CD4-positive, CD25-positive, alpha-beta regulatory T cell (primary cell): ENCODE measurements at regions not wholly inside any gene's neighbourhood (a gene's known extent, or its start where the extent isn't known, plus 50 kb on each side); places are given as distances from the start of the nearest gene placed in this dataset.

ENCODE experiments used
- ATAC-seq, 2 donors: fragments of 150-1000 bp; cut with Tn5 transposase; one replicate each; pipeline ENCODE4 v1.10.0; 2021; ENCODE audit warnings: low read depth in 2 of 2, moderate number of reproducible peaks in 2 of 2, moderate library complexity in 1 of 2
- DNase-seq, 3 donors: peaks; one replicate each; pipeline versions ENCODE4 v3.0.0 to v3.0.0-alpha.2; 2012 to 2022; ENCODE audit warnings: mixed read lengths in 1 of 3
- H3K27ac ChIP-seq: one replicate; pipeline ENCODE4 v1.7.0; 2013; ENCODE audit warnings: mild to moderate bottlenecking, low read length; ENCODE audit not compliant: insufficient read depth, poor library complexity, severe bottlenecking
- H3K27me3 ChIP-seq: one replicate; pipeline ENCODE4 v1.7.0; 2013; ENCODE audit warnings: low read length; ENCODE audit not compliant: control insufficient read depth, insufficient read depth
- H3K36me3 ChIP-seq: one replicate; pipeline ENCODE4 v1.7.0; 2013; ENCODE audit warnings: mild to moderate bottlenecking, low read length, moderate library complexity; ENCODE audit not compliant: control insufficient read depth, insufficient read depth
- H3K4me1 ChIP-seq: 2 replicates; pipeline ENCODE4 v1.7.0; 2013; ENCODE audit warnings: mild to moderate bottlenecking, low read length; ENCODE audit not compliant: insufficient read depth, control insufficient read depth, poor library complexity, severe bottlenecking
- H3K4me3 ChIP-seq: one replicate; pipeline ENCODE4 v1.7.0; 2013; ENCODE audit warnings: low read depth, mild to moderate bottlenecking, low read length, moderate library complexity
- H3K9me3 ChIP-seq, 2 experiments: 1 replicate in 1 of 2; 2 replicates in 1 of 2; pipeline ENCODE4 v1.7.0; 2013; ENCODE audit warnings: low read length in 2 of 2, mild to moderate bottlenecking in 1 of 2, moderate library complexity in 1 of 2; ENCODE audit not compliant: control insufficient read depth in 2 of 2
- H3K27ac Mint-ChIP-seq, 3 donors: one replicate each; pipeline ENCODE4 v1.8.0; 2020 to 2022; ENCODE audit warnings: mild to moderate bottlenecking in 3 of 3, mixed read lengths in 3 of 3, moderate library complexity in 2 of 3
- H3K27me3 Mint-ChIP-seq: one replicate; pipeline ENCODE4 v1.8.0; 2022; ENCODE audit warnings: mild to moderate bottlenecking, mixed read lengths
- H3K36me3 Mint-ChIP-seq: one replicate; pipeline ENCODE4 v1.8.0; 2020; ENCODE audit warnings: mixed read lengths
- H3K4me1 Mint-ChIP-seq, 4 donors: one replicate each; pipeline ENCODE4 v1.8.0; 2020 to 2022; ENCODE audit warnings: mixed read lengths in 4 of 4, mild to moderate bottlenecking in 1 of 4
- H3K4me3 Mint-ChIP-seq, 4 donors: one replicate each; pipeline ENCODE4 v1.8.0; 2020 to 2022; ENCODE audit warnings: mild to moderate bottlenecking in 4 of 4, mixed read lengths in 4 of 4, moderate library complexity in 3 of 4
- H3K9me3 Mint-ChIP-seq, 7 donors: one replicate each; pipeline ENCODE4 v1.8.0; 2020 to 2022; ENCODE audit warnings: mixed read lengths in 7 of 7, mild to moderate bottlenecking in 3 of 7, moderate library complexity in 2 of 7

- no peaks in the 10 kb centered on the region for H3K27me3 Mint-ChIP-seq
- DNase-seq (no peak), ATAC-seq (no peak)
- no peak overlapping the region for H3K4me3 Mint-ChIP-seq
- H3K4me1 ChIP-seq = no peaks in the 10 kb centered on the region
- no peak overlapping the region for H3K4me3 ChIP-seq
- peaks cover 5 to 33% (median 9%) of the 10 kb centered on the region in 7 donors for H3K9me3 Mint-ChIP-seq
- H3K4me1 Mint-ChIP-seq = no peaks in the 10 kb centered on the region
- no peak overlapping the region for H3K27ac Mint-ChIP-seq
- no peaks in the 10 kb centered on the region for H3K36me3 Mint-ChIP-seq
- H3K36me3 ChIP-seq = no peaks in the 10 kb centered on the region
- peaks cover 9 to 13% of the 10 kb centered on the region in 2 experiments for H3K9me3 ChIP-seq
- no peak overlapping the region for H3K27ac ChIP-seq
- H3K27me3 ChIP-seq = no peaks in the 10 kb centered on the region
These were observed 1004.9 kb upstream of the NCAM2 start for GRCh38 chr21:19993268-19993667.

GRCh38 chr21:19995253-19995652 lies 1003.0 kb upstream of the NCAM2 start:
- Histone ChIP-seq H3K4me3 (no peak overlapping the region), H3K4me1 (no peaks in the 10 kb centered on the region), H3K27me3 (no peaks in the 10 kb centered on the region), H3K36me3 (no peaks in the 10 kb centered on the region), H3K9me3 (peaks cover 9 to 18% of the 10 kb centered on the region in 2 experiments), H3K27ac (no peak overlapping the region)
- ATAC-seq (no peak), DNase-seq (no peak)
- H3K4me1 Mint-ChIP-seq = no peaks in the 10 kb centered on the region
- no peak overlapping the region for H3K4me3 Mint-ChIP-seq
- no peaks in the 10 kb centered on the region for H3K27me3 Mint-ChIP-seq
- no peak overlapping the region for H3K27ac Mint-ChIP-seq
- peaks cover 5 to 26% (median 8%) of the 10 kb centered on the region in 7 donors for H3K9me3 Mint-ChIP-seq
- H3K36me3 Mint-ChIP-seq = no peaks in the 10 kb centered on the region

- Histone ChIP-seq H3K9me3 (peaks cover 9 to 18% of the 10 kb centered on the region in 2 experiments), H3K4me3 (no peak overlapping the region), H3K27ac (no peak overlapping the region), H3K27me3 (no peaks in the 10 kb centered on the region), H3K36me3 (no peaks in the 10 kb centered on the region), H3K4me1 (no peaks in the 10 kb centered on the region)
- H3K4me3 Mint-ChIP-seq = no peak overlapping the region
- no peaks in the 10 kb centered on the region for H3K36me3 Mint-ChIP-seq
- ATAC-seq (no peak), DNase-seq (no peak)
- H3K9me3 Mint-ChIP-seq = peaks cover 3 to 24% (median 7%) of the 10 kb centered on the region in 7 donors
- no peaks in the 10 kb centered on the region for H3K4me1 Mint-ChIP-seq
- no peaks in the 10 kb centered on the region for H3K27me3 Mint-ChIP-seq
- no peak overlapping the region for H3K27ac Mint-ChIP-seq
These were observed 999.8 kb upstream of the NCAM2 start for GRCh38 chr21:19998453-19998852.

- Histone ChIP-seq H3K27me3 (no peaks in the 10 kb centered on the region), H3K4me3 (no peak overlapping the region), H3K9me3 (peaks cover 3 to 18% of the 10 kb centered on the region in 2 experiments), H3K4me1 (no peaks in the 10 kb centered on the region), H3K27ac (no peak overlapping the region), H3K36me3 (no peaks in the 10 kb centered on the region)
- DNase-seq (no peak), ATAC-seq (no peak)
- Mint-ChIP-seq H3K9me3 (peaks cover 3 to 24% (median 7%) of the 10 kb centered on the region in 7 donors), H3K27me3 (no peaks in the 10 kb centered on the region), H3K36me3 (no peaks in the 10 kb centered on the region), H3K4me3 (no peak overlapping the region), H3K27ac (no peak overlapping the region), H3K4me1 (no peaks in the 10 kb centered on the region)
These were observed 998.6 kb upstream of the NCAM2 start for GRCh38 chr21:19999369-20000272.

GRCh38 chr21:20004367-20004766 lies 993.8 kb upstream of the NCAM2 start:
- H3K4me3 ChIP-seq = no peak overlapping the region
- Mint-ChIP-seq H3K4me1 (no peaks in the 10 kb centered on the region), H3K27me3 (no peaks in the 10 kb centered on the region), H3K27ac (no peak overlapping the region), H3K4me3 (no peak overlapping the region), H3K9me3 (peaks cover 0 to 7% (median 4%) of the 10 kb centered on the region in 7 donors), H3K36me3 (no peaks in the 10 kb centered on the region)
- no peak for ATAC-seq
- no peak for DNase-seq
- H3K27me3 ChIP-seq = no peaks in the 10 kb centered on the region
- H3K4me1 ChIP-seq = no peaks in the 10 kb centered on the region
- H3K9me3 ChIP-seq = no peaks in the 10 kb centered on the region
- H3K27ac ChIP-seq = no peak overlapping the region
- H3K36me3 ChIP-seq = no peaks in the 10 kb centered on the region

GRCh38 chr21:20010691-20011200 lies 987.5 kb upstream of the NCAM2 start:
- ATAC-seq (no peak), DNase-seq (no peak)
- no peak overlapping the region for H3K27ac ChIP-seq
- H3K27ac Mint-ChIP-seq = no peak overlapping the region
- no peaks in the 10 kb centered on the region for H3K36me3 ChIP-seq
- no peaks in the 10 kb centered on the region for H3K4me1 ChIP-seq
- H3K27me3 Mint-ChIP-seq = no peaks in the 10 kb centered on the region
- peaks cover 0 to 2% of the 10 kb centered on the region in 2 experiments for H3K9me3 ChIP-seq
- no peaks in the 10 kb centered on the region for H3K36me3 Mint-ChIP-seq
- H3K27me3 ChIP-seq = no peaks in the 10 kb centered on the region
- H3K4me1 Mint-ChIP-seq = no peaks in the 10 kb centered on the region
- H3K9me3 Mint-ChIP-seq = peaks cover 4 to 12% (median 6%) of the 10 kb centered on the region in 7 donors
- no peak overlapping the region for H3K4me3 ChIP-seq
- H3K4me3 Mint-ChIP-seq = no peak overlapping the region

GRCh38 chr21:20013851-20014250 lies 984.4 kb upstream of the NCAM2 start:
- H3K27me3 Mint-ChIP-seq = no peaks in the 10 kb centered on the region
- Histone ChIP-seq H3K4me1 (no peaks in the 10 kb centered on the region), H3K36me3 (no peaks in the 10 kb centered on the region), H3K9me3 (peaks cover 0 to 6% of the 10 kb centered on the region in 2 experiments), H3K4me3 (no peak overlapping the region), H3K27me3 (no peaks in the 10 kb centered on the region), H3K27ac (no peak overlapping the region)
- no peaks in the 10 kb centered on the region for H3K36me3 Mint-ChIP-seq
- no peak overlapping the region for H3K27ac Mint-ChIP-seq
- no peak overlapping the region for H3K4me3 Mint-ChIP-seq
- ATAC-seq (no peak), DNase-seq (no peak)
- no peaks in the 10 kb centered on the region for H3K4me1 Mint-ChIP-seq
- H3K9me3 Mint-ChIP-seq = peaks cover 3 to 23% (median 6%) of the 10 kb centered on the region in 7 donors
